NCI-H526 (cell line): ENCODE measurements at regions not wholly inside any gene's neighbourhood (a gene's known extent, or its start where the extent isn't known, plus 50 kb on each side); places are given as distances from the start of the nearest gene placed in this dataset.

Experiments
- DNase-seq, 2 experiments: peaks; one replicate each; lab custom pipeline; 2025; lab: John Stamatoyannopoulos, UW

GRCh38 chr11:128301756-128302155 is 285.6 kb downstream of the ETS1 start:
- DNase-seq = no peak

- no peak for DNase-seq
Observed at GRCh38 chr11:128300785-128301184, 286.6 kb downstream of the ETS1 start.

- no peak for DNase-seq
Observed at GRCh38 chr11:128299132-128299726, 288.1 kb downstream of the ETS1 start.

GRCh38 chr11:128298271-128298670 is 289.1 kb downstream of the ETS1 start:
- peak in 1 of 2 experiments; percentile 54 for DNase-seq

- DNase-seq = no peak
Observed at GRCh38 chr11:128297805-128298204, 289.6 kb downstream of the ETS1 start.

- DNase-seq = peak; percentile 90 to 91
Observed at GRCh38 chr11:128297091-128297651, 290.2 kb downstream of the ETS1 start.

GRCh38 chr11:128294671-128295050 is 292.7 kb downstream of the ETS1 start:
- DNase-seq = no peak

- peak; percentile 54 to 80 for DNase-seq
Observed at GRCh38 chr11:128294001-128294670, 293.2 kb downstream of the ETS1 start.

GRCh38 chr11:128291835-128292234 is 295.5 kb downstream of the ETS1 start:
- DNase-seq = peak in 1 of 2 experiments; percentile 97

- DNase-seq = peak in 1 of 2 experiments; percentile 75
Observed at GRCh38 chr11:128291007-128291406, 296.4 kb downstream of the ETS1 start.

GRCh38 chr11:128290106-128290840 is 297.1 kb downstream of the ETS1 start:
- DNase-seq = peak; percentile 94 to 99

GRCh38 chr11:128289048-128289447 is 298.3 kb downstream of the ETS1 start:
- DNase-seq = no peak

- DNase-seq = no peak
Observed at GRCh38 chr11:128288368-128288767, 299.0 kb downstream of the ETS1 start.

GRCh38 chr11:128285321-128285720 is 302.0 kb downstream of the ETS1 start:
- no peak for DNase-seq

- no peak for DNase-seq
Observed at GRCh38 chr11:128284634-128285033, 302.7 kb downstream of the ETS1 start.

- no peak for DNase-seq
Observed at GRCh38 chr11:128283451-128283850, 303.9 kb downstream of the ETS1 start.

- no peak for DNase-seq
Observed at GRCh38 chr11:128282053-128282452, 305.3 kb downstream of the ETS1 start.

- DNase-seq = no peak
Observed at GRCh38 chr11:128279866-128280265, 307.5 kb downstream of the ETS1 start.

- DNase-seq = no peak
Observed at GRCh38 chr11:128273736-128274135, 313.6 kb downstream of the ETS1 start.

GRCh38 chr11:128271401-128271800 is 316.0 kb downstream of the ETS1 start:
- DNase-seq = no peak

GRCh38 chr11:128269466-128269865 is 317.9 kb downstream of the ETS1 start:
- no peak for DNase-seq

- no peak for DNase-seq
Observed at GRCh38 chr11:128266893-128267292, 320.5 kb downstream of the ETS1 start.
